ENCODE measurements at regions not wholly inside any gene's neighbourhood (a gene's known extent, or its start where the extent isn't known, plus 50 kb on each side); places are given as distances from the start of the nearest gene placed in this dataset.

- DNase-seq (ENCODE audit: low spot score) = no peak
- intact Hi-C loops (cut with DNase I) = no loop called here
Observed at GRCh38 chr2:67515056-67515455, 117.9 kb downstream of the ETAA1 start.

GRCh38 chr2:67515538-67515937 lies 118.4 kb downstream of the ETAA1 start:
- intact Hi-C loops (cut with DNase I) = no loop called here
- no peak for DNase-seq (ENCODE audit: low spot score)

GRCh38 chr2:67516362-67516761 lies 119.2 kb downstream of the ETAA1 start:
- intact Hi-C loops (cut with DNase I) = no loop called here

GRCh38 chr2:67516899-67517530 lies 119.9 kb downstream of the ETAA1 start:
- intact Hi-C loops (cut with DNase I) = loop anchor here in 1 of 2 donors (1.0 kb wide), 1 partner anchor 26 kb away; no protein-coding TSS in a partner anchor
- DNase-seq (ENCODE audit: low spot score) = no peak

More at GRCh38 chr2:67516362-67516761, 119.2 kb downstream of the ETAA1 start:
- DNase-seq (ENCODE audit: low spot score) = no peak

GRCh38 chr2:67522148-67522547 lies 125.0 kb downstream of the ETAA1 start:
- intact Hi-C loops (cut with DNase I) = no loop called here
- no peak for DNase-seq (ENCODE audit: low spot score)

- DNase-seq (ENCODE audit: low spot score) = no peak
- intact Hi-C loops (cut with DNase I) = no loop called here
Observed at GRCh38 chr2:67524213-67524612, 127.1 kb downstream of the ETAA1 start.

GRCh38 chr2:67524777-67525176 lies 127.6 kb downstream of the ETAA1 start:
- no peak for DNase-seq (ENCODE audit: low spot score)
- intact Hi-C loops (cut with DNase I) = no loop called here

- intact Hi-C loops (cut with DNase I) = no loop called here
- DNase-seq (ENCODE audit: low spot score) = no peak
Observed at GRCh38 chr2:67526283-67526682, 129.2 kb downstream of the ETAA1 start.

GRCh38 chr2:67528320-67528719 lies 131.2 kb downstream of the ETAA1 start:
- DNase-seq (ENCODE audit: low spot score) = no peak
- intact Hi-C loops (cut with DNase I) = no loop called here

GRCh38 chr2:67532387-67532786 lies 135.3 kb downstream of the ETAA1 start:
- intact Hi-C loops (cut with DNase I) = no loop called here
- DNase-seq (ENCODE audit: low spot score) = no peak

- intact Hi-C loops (cut with DNase I) = no loop called here
- DNase-seq (ENCODE audit: low spot score) = no peak
Observed at GRCh38 chr2:67534745-67535144, 137.6 kb downstream of the ETAA1 start.

- DNase-seq (ENCODE audit: low spot score) = no peak
- intact Hi-C loops (cut with DNase I) = no loop called here
Observed at GRCh38 chr2:67540962-67541361, 143.8 kb downstream of the ETAA1 start.

- no peak for DNase-seq (ENCODE audit: low spot score)
- intact Hi-C loops (cut with DNase I) = no loop called here
Observed at GRCh38 chr2:67544286-67544685, 147.2 kb downstream of the ETAA1 start.

- intact Hi-C loops (cut with DNase I) = no loop called here
- no peak for DNase-seq (ENCODE audit: low spot score)
Observed at GRCh38 chr2:67548317-67549201, 151.4 kb downstream of the ETAA1 start.

GRCh38 chr2:67559156-67559555 lies 162.0 kb downstream of the ETAA1 start:
- intact Hi-C loops (cut with DNase I) = no loop called here
- DNase-seq (ENCODE audit: low spot score) = no peak

- intact Hi-C loops (cut with DNase I) = no loop called here
- no peak for DNase-seq (ENCODE audit: low spot score)
Observed at GRCh38 chr2:67560771-67561456, 163.8 kb downstream of the ETAA1 start.

GRCh38 chr2:67561457-67561965 lies 164.4 kb downstream of the ETAA1 start:
- DNase-seq (ENCODE audit: low spot score) = peak; percentile 85

GRCh38 chr2:67564076-67564475 lies 166.9 kb downstream of the ETAA1 start:
- intact Hi-C loops (cut with DNase I) = no loop called here
- no peak for DNase-seq (ENCODE audit: low spot score)

More at GRCh38 chr2:67561457-67561965, 164.4 kb downstream of the ETAA1 start:
- intact Hi-C loops (cut with DNase I) = no loop called here

GRCh38 chr2:67564626-67565025 lies 167.5 kb downstream of the ETAA1 start:
- DNase-seq (ENCODE audit: low spot score) = no peak
- intact Hi-C loops (cut with DNase I) = no loop called here

GRCh38 chr2:67565262-67565661 lies 168.1 kb downstream of the ETAA1 start:
- DNase-seq (ENCODE audit: low spot score) = no peak
- intact Hi-C loops (cut with DNase I) = no loop called here

All from posterior vena cava (tissue), 2 donors.